ENCODE measurements at regions not wholly inside any gene's neighbourhood (a gene's known extent, or its start where the extent isn't known, plus 50 kb on each side); places are given as distances from the start of the nearest gene placed in this dataset.
"Not testable (repeated sequence)": the region's sequence is repeated elsewhere in the genome, so short reads cannot be mapped to it uniquely, and the experiment has no call there.

DNA sequence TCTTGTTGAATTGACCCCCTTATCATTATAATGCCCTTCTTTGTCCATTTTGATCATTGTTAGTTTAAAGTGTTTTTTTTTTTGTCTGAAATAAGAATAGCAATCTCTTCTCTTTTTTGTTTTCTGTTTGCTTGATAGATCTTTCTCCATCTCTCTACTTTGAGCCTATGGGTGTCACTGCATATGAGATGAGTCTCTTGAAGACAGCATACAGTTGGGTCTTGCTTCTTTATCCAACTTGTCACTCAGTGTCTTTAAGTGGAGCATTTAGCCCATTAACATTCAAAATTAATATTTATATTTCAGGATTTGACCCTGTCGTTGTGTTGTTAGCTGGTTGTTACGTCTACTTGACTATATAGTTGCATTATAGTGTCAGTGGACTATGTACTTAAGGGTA is 135.4 kb downstream of the HMHB1 start:
- no peak for DNase-seq (ENCODE audit: extremely low read depth, low read depth)

DNA sequence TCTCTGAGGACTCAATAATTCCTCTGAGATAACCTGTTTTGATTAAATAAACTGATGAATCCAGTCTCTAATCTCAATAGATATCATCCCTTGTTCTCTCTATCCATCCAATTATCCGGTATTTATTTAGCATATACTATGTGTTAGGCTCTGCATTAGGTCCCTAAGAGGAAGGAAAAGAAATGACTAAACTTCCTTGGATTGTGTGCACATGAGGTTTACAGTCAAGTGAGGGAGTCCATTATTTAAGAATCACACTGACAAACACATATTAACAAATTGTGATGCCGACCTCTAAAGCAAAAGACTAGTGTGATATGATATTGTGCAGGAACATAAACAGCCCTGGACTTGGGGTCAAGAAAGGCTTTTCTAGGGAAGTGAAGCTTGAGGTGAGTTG is 140.8 kb downstream of the HMHB1 start:
- DNase-seq (ENCODE audit: extremely low read depth, low read depth), result no peak

DNA sequence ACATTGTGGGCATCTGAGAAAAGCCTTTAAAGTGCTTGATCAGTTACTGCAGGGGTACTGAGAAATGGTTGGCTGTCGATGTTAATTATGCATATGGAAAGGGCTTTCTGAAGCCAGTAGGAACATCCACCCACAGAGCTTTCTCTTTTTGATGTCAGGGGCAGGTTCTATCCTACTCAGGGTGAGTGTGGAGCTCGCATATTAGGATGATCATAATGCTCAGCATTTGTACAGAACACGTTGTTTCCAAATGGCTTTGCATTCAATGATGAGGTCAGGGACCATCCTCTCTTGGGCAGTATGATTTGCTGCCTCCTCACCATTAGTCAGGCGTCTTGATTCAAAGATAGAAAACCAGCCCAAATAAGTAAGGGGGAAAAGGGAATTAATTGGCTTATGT is 141.9 kb downstream of the HMHB1 start:
- no peak for DNase-seq (ENCODE audit: extremely low read depth, low read depth)

DNA sequence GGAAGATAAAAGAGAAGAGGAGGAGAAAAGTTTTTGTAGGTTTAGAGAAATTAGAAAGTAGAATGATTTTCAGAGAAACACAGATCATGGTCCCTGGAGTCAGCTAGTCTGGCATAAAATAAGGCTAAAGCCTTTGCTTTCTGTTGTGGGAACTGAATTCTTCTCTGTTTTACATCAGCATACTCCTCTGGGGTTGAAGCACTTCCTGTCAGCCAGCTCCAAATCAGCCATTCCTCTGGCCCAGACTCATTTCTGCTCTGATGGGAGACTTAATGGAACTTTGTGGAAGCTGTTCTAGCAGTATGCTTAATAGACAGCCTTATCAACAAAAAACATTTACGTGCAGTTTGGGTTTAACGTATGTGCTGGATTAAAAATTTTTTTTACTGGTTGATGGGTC is 143.2 kb downstream of the HMHB1 start:
- no peak for DNase-seq (ENCODE audit: extremely low read depth, low read depth)

DNA sequence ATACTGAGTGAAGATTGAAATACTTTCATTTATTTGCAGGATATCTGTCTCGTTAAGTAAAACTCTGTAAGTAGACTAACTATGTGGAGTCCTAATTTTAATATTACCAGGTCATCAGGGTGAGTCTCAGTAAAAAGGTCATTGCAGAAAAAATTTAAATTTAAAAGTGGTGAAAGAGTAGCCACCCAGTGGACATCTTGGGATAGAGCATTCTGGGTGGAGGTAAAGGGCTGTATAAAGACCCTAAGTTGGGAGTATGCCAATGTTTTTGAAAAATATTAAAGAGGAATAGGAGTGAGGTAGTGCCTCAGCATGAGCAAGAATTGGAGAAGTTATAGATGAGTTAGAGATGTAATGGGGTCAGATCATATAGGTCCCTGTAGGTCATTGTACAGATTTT is 145.5 kb downstream of the HMHB1 start:
- no peak for DNase-seq (ENCODE audit: extremely low read depth, low read depth)

DNA sequence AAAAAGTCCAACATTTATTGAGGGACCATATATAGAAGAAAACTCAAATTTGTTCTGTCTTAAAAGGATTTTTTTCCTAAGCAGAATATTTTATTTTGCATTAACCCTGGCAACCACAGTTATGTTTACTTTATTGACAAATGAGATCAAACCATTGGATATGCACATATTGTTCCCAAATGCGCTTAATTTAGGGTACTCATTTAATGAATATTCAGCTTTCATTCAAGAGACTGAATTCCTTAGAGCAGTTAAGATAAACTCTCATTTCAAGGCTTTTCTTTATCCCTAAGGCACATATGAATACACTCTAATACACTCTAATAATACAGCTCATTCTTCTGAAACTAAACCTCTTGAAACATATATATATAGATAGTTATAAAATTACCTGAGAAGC is 150.2 kb downstream of the HMHB1 start:
- DNase-seq (ENCODE audit: extremely low read depth, low read depth), result no peak

DNA sequence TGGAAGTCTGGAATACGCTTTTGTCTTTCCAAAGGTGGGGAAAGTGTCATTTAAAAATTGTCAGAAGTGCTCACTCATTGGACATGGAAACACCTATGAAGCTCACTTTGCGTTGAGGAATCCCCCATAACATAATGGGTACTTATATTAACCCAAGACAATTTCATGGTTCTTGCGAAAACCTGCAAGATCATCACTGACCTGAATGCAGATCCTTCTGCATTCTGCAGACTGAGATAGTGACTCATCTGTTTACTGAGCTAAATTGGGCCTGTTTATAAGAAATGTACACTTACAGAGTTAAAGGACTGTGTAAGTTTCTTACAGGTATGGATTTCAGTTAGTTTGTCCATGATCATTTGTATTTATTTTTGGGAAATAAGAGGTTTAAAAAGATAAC is 153.0 kb downstream of the HMHB1 start:
- DNase-seq (ENCODE audit: extremely low read depth, low read depth), result no peak

DNA sequence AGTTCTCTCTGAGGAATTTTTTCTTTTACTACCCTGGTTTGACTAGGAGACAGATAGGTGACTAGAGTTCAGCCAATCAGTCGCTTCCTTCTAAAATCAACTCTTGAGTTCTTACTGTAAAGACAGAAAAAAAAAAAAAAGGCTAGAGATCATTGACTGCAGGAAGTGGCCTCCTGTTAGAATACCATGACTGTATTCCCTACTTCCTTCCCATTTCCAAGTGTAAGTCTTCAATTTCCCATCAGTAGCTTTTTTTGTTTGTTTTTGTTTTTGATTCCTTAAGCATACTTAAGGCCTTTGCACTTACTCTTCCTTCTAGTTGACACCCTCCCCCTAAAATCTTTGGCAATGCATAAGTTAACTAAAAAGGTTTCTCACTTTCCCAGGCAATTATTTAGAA is 154.3 kb downstream of the HMHB1 start:
- DNase-seq (ENCODE audit: extremely low read depth, low read depth), result no peak

DNA sequence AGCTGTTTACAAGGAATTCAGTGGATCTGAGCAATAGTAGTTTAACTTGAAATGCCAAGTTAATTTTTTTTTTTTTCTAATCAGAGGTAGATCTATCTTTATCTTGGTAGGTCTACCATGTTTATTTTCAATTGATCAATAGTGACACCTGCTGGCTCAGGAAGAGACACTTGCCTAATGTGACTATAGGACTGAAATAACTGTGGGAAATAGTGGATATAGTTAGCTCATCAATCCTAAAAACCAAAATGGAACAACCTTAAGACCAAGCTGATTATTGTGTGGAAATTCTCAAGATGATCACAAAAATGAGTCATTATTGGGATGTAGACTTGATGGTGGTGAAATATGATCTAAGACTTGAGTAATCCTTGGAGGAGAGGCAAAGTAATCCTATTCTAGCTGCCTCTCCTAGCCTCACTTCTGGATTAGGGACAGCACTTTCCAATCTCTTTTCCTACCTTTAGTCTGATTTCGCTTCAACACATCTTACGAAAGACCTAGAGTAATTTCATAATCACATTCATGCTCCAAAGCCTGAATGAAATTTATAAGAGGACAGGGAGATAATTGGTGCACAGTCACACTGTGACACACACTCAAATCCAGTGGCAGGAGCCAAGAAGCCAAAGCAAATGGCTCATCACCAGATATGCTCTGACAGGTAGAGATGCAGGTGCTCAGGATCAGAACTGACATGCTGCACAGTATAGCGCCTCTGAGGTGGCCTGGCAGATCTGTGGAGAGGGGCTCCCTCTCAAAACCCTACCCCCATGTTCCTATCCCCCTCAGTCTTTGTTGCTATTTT is 156.3 kb downstream of the HMHB1 start:
- DNase-seq (ENCODE audit: extremely low read depth, low read depth), result peak; percentile 34

DNA sequence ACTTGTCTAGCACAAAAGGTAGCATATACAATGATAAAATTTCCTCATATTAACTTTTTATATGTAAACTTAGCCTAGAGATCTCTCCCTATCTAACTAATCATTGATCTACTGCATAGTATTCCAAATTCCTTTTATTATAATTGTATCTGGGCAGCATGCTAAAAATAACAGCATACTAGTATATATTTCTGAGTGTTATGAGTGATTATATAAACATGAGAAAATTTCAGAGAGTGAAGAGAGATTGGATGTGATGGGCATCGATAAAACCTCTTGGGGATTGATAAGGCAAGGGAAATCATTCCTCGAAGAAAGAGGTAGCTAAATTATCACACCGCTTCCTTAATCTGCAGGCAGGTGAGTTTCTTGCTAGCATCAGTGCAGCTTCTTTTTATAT is 158.2 kb downstream of the HMHB1 start:
- DNase-seq (ENCODE audit: extremely low read depth, low read depth), result no peak

DNA sequence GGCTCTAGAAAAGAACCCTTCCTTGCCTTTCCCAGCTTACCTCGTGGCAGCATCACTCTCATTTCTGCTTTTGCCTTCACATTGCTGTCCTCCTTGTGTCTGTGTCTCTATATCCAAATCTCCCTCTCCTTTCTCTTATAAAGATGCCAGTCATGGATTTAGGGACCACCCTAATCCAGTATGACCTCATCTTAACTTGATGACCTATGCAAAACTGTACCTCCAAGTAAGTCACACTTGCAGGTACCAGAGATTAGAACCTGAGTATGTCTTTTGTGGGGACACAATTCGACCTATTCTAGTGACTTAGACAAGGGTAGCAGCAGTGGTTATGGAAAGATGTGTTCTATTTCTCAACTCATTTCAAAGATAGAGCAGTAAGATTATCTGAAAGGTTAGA is 160.1 kb downstream of the HMHB1 start:
- no peak for DNase-seq (ENCODE audit: extremely low read depth, low read depth)

DNA sequence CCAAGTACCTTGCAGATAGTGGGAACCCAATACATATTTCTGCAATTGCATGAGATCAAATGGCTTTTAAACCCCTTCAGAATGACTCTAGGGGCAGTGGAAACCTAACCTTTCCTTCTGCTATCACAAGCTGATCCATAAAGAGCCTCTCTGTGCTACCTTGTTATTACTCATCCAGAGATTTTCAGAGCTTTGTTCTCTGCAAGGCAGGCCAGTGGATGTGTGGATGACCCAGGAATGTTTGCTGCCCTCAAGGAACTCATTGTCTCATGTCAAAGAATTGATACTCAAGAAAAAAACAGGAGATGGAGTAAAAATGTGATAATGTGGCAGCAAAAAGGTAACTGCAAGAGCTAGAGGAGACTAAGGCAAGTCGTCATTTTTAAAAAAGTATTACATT is 164.1 kb downstream of the HMHB1 start:
- no peak for DNase-seq (ENCODE audit: extremely low read depth, low read depth)

DNA sequence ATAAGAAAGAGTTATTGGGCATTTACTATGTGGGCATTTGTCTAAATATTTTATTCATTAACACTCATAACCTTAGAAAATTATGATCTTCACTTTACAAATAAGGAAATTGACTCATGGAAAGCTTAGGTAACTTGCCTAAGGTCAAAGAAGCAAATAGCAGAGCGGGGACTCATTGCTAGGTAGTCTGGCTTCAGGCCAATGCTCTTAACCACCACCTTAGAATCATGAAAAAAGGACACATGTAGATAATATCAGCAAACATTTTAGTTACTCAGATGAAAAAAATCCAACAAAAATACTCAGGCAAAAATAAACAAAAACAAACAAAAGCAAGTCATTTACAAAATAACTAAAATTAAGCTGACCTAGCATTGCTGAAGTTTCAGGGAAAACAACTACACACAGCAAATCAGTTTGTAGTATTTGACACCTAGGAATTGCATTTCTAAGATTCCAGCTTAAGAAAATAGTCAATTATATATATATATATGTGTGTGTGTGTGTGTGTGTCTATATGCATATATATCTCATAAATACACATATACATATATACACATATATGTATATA is 166.0 kb downstream of the HMHB1 start:
- DNase-seq (ENCODE audit: extremely low read depth, low read depth), result no peak

DNA sequence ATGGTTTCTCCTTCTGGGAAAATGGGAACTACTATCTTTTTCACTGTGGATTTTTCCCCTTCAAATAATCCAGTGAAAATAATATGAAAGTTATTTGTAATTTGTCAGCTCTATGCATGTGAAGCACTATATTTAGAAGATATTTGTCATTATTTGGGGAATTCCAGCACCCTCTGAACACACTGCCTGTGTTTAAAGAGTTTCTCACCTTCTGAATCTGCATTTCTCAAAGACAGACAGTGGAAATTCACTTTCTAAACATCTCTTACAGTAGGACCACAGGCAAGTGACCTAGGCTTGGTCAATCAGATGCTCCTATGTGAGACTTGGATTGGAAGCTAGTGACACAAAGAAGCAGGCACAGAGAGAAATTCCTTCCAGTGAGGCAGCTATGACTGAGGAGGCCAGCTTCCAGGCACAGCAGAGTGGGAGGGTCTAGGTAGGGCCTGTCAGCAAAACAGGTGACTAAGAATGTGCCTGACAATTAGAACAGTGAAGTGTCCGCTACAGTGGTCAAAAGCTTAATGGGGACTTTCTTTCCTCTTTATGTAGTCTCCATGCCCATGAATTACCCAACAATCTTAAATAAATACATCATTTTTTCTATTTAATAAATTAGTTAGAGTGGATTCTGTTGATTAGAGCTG is 167.2 kb downstream of the HMHB1 start:
- no peak for DNase-seq (ENCODE audit: extremely low read depth, low read depth)

DNA sequence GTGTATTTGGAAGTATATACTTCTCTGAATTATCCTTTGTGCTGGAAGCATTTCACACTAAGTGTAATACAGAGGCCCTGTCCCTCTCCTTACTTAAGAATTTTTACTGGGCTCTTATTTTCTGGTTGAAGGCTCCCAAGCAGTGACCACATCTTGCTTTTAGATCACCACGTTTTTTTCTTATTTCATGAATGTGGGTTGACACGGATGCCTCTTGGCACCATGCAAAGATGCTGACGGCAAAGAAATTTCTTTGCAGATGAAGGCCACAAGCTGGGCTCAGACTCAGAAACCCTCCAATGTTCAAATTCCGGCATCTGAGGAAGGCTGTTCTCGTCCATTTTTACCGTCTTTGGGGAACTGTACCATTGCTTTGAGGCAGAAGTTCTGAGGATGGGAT is 168.5 kb downstream of the HMHB1 start:
- DNase-seq (ENCODE audit: extremely low read depth, low read depth), result no peak

DNA sequence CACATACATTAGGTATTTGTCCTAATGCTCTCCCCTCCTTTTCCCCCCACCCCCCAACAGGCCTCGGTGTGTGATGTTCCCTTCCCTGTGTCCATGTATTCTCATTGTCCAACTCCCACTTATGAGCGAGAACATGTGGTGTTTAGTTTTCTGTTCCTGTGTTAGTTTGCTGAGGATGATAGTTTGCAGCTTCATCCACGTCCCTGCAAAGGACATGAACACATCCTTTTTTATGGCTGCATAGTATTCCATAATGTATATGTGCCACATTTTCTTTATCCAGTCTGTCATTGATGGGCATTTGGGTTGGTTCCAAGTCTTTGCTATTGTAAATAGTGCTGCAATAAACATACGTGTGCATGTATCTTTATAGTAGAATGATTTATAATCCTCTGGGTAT is 171.0 kb downstream of the HMHB1 start:
- DNase-seq (ENCODE audit: extremely low read depth, low read depth), result not testable (repeated sequence)

DNA sequence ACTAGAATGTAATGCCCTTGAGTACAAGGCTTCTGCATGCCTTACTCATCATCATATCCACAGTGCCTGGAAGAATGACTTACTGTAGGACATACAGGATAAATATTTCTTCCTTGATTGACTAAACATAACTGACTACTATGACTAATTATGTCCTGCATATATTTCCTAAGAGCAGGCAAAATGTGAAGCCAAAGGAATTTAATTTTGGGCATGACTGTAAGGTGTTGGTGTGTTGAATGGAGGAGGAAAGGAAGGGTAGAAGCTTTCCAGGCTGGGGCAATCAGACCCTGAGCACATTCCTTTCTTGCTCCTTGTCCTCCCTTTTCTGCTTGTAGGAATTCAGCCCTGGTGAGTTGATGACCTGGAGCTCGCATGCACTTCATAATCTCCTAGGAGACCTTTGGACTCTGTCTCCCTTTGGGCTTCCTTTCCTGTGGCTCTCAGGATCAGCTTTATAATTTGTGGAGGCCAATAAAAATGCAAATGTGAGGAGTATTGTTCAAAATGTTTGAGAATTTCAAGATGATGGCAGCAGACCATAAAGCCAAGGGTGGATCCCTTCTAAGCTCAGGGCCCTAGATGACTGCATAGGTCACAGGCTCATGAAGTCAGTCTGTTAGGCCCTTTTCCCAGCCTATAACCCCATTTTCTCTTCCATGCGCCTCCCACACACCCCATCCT is 174.0 kb downstream of the HMHB1 start:
- DNase-seq (ENCODE audit: extremely low read depth, low read depth), result no peak

DNA sequence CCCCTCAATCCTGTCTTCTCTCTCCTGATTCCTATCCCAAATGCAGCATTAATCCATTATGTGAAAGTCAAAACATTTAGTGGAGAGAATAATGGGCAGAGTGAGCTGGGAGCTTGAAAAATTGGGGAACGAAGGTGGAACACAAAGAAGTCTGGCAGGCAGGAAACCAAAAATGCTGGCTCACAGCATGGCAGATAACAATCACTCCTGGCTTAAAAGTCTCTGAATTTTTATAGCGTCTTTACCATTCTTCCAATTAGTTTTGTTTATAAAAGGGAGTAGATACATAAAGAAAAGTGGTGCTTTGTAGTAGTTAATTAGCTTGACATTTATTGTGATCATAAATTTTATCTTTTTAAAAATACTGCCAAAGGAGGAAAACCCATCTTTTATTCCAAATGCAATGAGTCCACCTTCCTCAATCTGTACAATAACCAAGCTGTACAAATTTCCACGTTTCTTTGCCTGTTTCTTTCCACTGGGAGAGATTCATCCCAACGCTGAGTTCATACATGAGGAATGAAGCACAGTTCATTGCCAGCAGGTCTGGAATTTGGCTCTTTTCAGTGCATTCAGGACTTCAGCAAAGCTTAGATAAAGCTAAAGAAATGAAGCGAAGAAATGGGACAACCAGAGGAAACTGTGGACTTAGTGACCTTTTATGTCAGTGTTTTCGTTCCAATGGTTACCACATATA is 174.7 kb downstream of the HMHB1 start:
- no peak for DNase-seq (ENCODE audit: extremely low read depth, low read depth)

DNA sequence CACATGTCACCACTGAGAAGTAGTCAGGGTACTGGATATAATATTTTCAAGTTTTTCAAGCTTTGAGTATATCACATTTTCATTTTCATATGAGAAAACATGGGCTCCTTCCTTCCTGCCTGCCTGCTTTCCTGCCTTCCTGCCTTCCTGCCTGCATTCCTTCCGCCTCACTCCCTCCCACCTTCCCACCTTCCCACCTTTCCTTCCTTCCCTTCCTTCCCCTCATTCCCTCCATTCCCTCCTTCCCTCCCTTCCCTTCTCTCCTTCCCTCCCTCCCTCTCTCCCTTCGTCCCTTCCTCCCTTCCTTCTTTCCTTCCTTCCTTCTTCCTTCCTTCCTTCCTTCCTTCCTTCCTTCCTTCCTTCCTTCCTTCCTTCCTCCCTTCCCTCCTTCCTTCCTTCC is 175.3 kb downstream of the HMHB1 start:
- no peak for DNase-seq (ENCODE audit: extremely low read depth, low read depth)

DNA sequence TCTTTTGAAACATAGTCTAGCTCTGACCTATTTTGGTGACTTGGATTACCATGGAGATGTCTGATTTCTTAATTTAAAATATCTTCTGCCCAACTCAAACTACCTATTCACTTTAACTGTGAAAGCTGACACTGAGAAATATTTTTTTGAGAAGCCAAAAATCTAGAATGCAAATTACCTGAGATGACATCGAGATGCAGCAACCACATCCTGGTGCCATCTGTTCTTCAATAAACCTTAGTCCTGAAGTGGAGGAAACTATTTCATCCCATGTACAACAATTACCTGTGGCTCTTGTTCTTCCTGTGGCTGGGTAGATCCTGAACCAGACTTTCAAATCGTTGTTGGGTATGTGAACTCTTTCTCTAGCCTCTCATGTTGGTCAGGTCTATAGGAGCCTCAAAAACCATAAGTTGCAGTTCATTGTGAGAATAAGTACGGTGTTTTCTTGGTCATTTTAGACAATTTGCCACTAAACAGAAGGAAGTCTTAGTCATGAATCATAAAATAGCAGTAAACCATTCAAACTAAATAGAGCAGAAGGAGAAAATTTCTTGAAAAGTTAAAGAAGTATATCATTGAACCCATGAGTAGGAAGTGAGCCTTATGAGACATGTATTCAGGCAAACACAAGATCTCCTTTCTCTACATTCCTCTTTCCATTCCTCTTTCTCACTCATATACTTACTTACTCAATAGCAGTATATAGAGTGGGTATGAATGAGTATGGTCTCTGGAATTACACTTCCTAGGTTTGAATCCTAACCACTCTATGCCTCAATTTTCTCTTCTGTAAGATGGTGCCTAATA is 176.0 kb downstream of the HMHB1 start:
- DNase-seq (ENCODE audit: extremely low read depth, low read depth), result no peak

All from NCI-H460 (cell line).